IMR-90 (cell line): ENCODE measurements at regions not wholly inside any gene's neighbourhood (a gene's known extent, or its start where the extent isn't known, plus 50 kb on each side); places are given as distances from the start of the nearest gene placed in this dataset.

Experiments used
- ATAC-seq: fragments of 200-7000 bp; cut with Tn5 transposase; 2 replicates; pipeline ENCODE4 v1.9.1; 2020; ENCODE audit warnings: low read depth, mild to moderate bottlenecking, moderate library complexity
- BruUV-seq: library from RNA; stranded (reverse); fragments of 400-500 nt; replicated peaks from 2 replicates; lab custom pipeline; 2021; lab: Mats Ljungman, UMichigan
- CTCF ChIA-PET: fragments of 300-600 bp; formaldehyde crosslinking; extraction: SDS; loops from one replicate; lab custom pipeline; 2021; ENCODE audit warnings: antibody characterized with exemption; lab: Yijun Ruan, JAX
- POLR2A ChIA-PET: fragments of 300-600 bp; sonication (Branson Sonifier 250); formaldehyde crosslinking; loops from one replicate; lab custom pipeline; 2022; ENCODE audit warnings: antibody characterized with exemption; ENCODE audit not compliant: unreplicated experiment; lab: Charles Lee
- DNase-seq: peaks from one replicate; pipeline ENCODE4 v3.0.0; 2013
- H2AFZ ChIP-seq: replicated peaks from 2 replicates; pipeline ENCODE3; 2013; ENCODE audit warnings: low read length, mild to moderate bottlenecking; ENCODE audit not compliant: poor library complexity
- H2AK5ac ChIP-seq: 2 replicates; pipeline ENCODE4 v1.6.1; 2013; ENCODE audit warnings: low read depth, low read length, inconsistent platforms
- H2AK9ac ChIP-seq: replicated peaks from 2 replicates; pipeline ENCODE3; 2013; ENCODE audit warnings: mild to moderate bottlenecking, low read depth, low read length, moderate library complexity; ENCODE audit not compliant: poor library complexity
- H2BK120ac ChIP-seq: 2 replicates; pipeline ENCODE4 v1.6.1; 2013; ENCODE audit warnings: low read depth, low read length, inconsistent platforms
- H2BK15ac ChIP-seq: 3 replicates; pipeline ENCODE4 v1.6.1; 2013; ENCODE audit warnings: low read depth, low read length, inconsistent platforms
- H2BK20ac ChIP-seq: 2 replicates; pipeline ENCODE4 v1.6.1; 2013; ENCODE audit warnings: low read depth, mild to moderate bottlenecking, inconsistent platforms, low read length, moderate library complexity
- H2BK5ac ChIP-seq: 2 replicates; pipeline ENCODE4 v1.6.1; 2013; ENCODE audit warnings: mild to moderate bottlenecking, low read depth, low read length, inconsistent platforms; ENCODE audit not compliant: poor library complexity, severe bottlenecking
- H3K14ac ChIP-seq: replicated peaks from 2 replicates; pipeline ENCODE4 v1.6.1; 2013; ENCODE audit warnings: low read depth, low read length, inconsistent platforms
- H3K18ac ChIP-seq: 2 replicates; pipeline ENCODE4 v1.6.1; 2013; ENCODE audit warnings: low read depth, low read length, control low read depth
- H3K23ac ChIP-seq: 2 replicates; pipeline ENCODE4 v1.6.1; 2013; ENCODE audit warnings: low read depth, low read length, inconsistent platforms
- H3K27ac ChIP-seq: 2 replicates; pipeline ENCODE4 v1.5.1; 2013; ENCODE audit warnings: mild to moderate bottlenecking, control low read depth, low read length; ENCODE audit not compliant: insufficient read depth
- H3K27me3 ChIP-seq: 2 replicates; pipeline ENCODE4 v1.6.1; 2013; ENCODE audit warnings: low read length; ENCODE audit not compliant: control insufficient read depth, insufficient read depth
- H3K36me3 ChIP-seq: 2 replicates; pipeline ENCODE4 v1.6.1; 2013; ENCODE audit warnings: low read length, mixed read lengths; ENCODE audit not compliant: control insufficient read depth, insufficient read depth
- H3K4ac ChIP-seq: 2 replicates; pipeline ENCODE4 v1.6.1; 2013; ENCODE audit warnings: low read depth, low read length, inconsistent platforms
- H3K4me1 ChIP-seq: 2 replicates; pipeline ENCODE4 v1.6.1; 2013; ENCODE audit warnings: low read length, mixed read lengths; ENCODE audit not compliant: control insufficient read depth, insufficient read depth
- H3K4me2 ChIP-seq: 2 replicates; pipeline ENCODE4 v1.6.1; 2013; ENCODE audit warnings: low read depth, mild to moderate bottlenecking, control low read depth, low read length, moderate library complexity
- H3K4me3 ChIP-seq: 2 replicates; pipeline ENCODE4 v1.5.1; 2013; ENCODE audit warnings: low read depth, mild to moderate bottlenecking, control low read depth, low read length, moderate library complexity; ENCODE audit not compliant: insufficient read depth
- H3K56ac ChIP-seq: 2 replicates; pipeline ENCODE4 v1.6.1; 2013; ENCODE audit warnings: low read length, inconsistent platforms; ENCODE audit not compliant: insufficient read depth; ENCODE audit errors: extremely low read depth
- H3K79me1 ChIP-seq, 2 experiments: 2 replicates each; pipeline ENCODE4 v1.6.1; 2013; ENCODE audit warnings: low read length in 2 of 2, inconsistent platforms in 1 of 2, low read depth in 1 of 2
- H3K9ac ChIP-seq: 2 replicates; pipeline ENCODE4 v1.6.1; 2013; ENCODE audit warnings: low read depth, low read length, control low read depth
- H3K9me1 ChIP-seq: 2 replicates; pipeline ENCODE4 v1.6.1; 2013; ENCODE audit warnings: low read length, inconsistent platforms; ENCODE audit not compliant: insufficient read depth
- H3K9me3 ChIP-seq: 2 replicates; pipeline ENCODE4 v1.6.1; 2013; ENCODE audit warnings: low read length; ENCODE audit not compliant: control insufficient read depth, insufficient read depth
- H4K20me1 ChIP-seq: 2 replicates; pipeline ENCODE4 v1.6.1; 2013; ENCODE audit warnings: low read length, inconsistent platforms; ENCODE audit not compliant: insufficient read depth
- H4K5ac ChIP-seq: 2 replicates; pipeline ENCODE4 v1.6.1; 2013; ENCODE audit warnings: mild to moderate bottlenecking, low read depth, low read length, control low read depth
- H4K8ac ChIP-seq, 2 experiments: 2 replicates each; pipeline ENCODE4 v1.6.1; 2013; ENCODE audit warnings: low read depth in 2 of 2, low read length in 2 of 2, control low read depth in 1 of 2, inconsistent platforms in 1 of 2
- H4K91ac ChIP-seq: 2 replicates; pipeline ENCODE4 v1.6.1; 2013; ENCODE audit warnings: low read depth, low read length, inconsistent platforms; ENCODE audit not compliant: insufficient read depth
- BHLHE40 ChIP-seq: fragments of 150-350 bp; IDR thresholded peaks from 2 replicates; pipeline ENCODE4 v1.6.1; 2016; ENCODE audit warnings: mild to moderate bottlenecking, low read depth, low read length
- CEBPB ChIP-seq: IDR thresholded peaks from 2 replicates; pipeline ENCODE4 v1.6.1; 2012; ENCODE audit warnings: low read depth, low read length, improper control_type of control experiment
- CHD1 ChIP-seq: IDR thresholded peaks from 2 replicates; pipeline ENCODE4 v1.6.1; 2012; ENCODE audit warnings: low read depth, low read length, improper control_type of control experiment
- FOS ChIP-seq: fragments of 150-350 bp; IDR thresholded peaks from 2 replicates; pipeline ENCODE4 v1.6.1; 2016; ENCODE audit warnings: low read depth, low read length
- MAFK ChIP-seq: IDR thresholded peaks from 2 replicates; pipeline ENCODE4 v1.6.1; 2012; ENCODE audit warnings: low read depth, low read length, improper control_type of control experiment
- MAZ ChIP-seq: IDR thresholded peaks from 2 replicates; pipeline ENCODE4 v1.6.1; 2012; ENCODE audit warnings: low read depth, mild to moderate bottlenecking, low read length, improper control_type of control experiment, moderate library complexity, borderline replicate concordance
- MXI1 ChIP-seq: IDR thresholded peaks from 2 replicates; pipeline ENCODE4 v1.6.1; 2012; ENCODE audit warnings: low read depth, mild to moderate bottlenecking, low read length, moderate library complexity, borderline replicate concordance
- NFE2L2 ChIP-seq: fragments of 150-350 bp; IDR thresholded peaks from 2 replicates; pipeline ENCODE4 v1.6.1; 2016; ENCODE audit warnings: low read depth, mild to moderate bottlenecking, low read length
- POLR2A ChIP-seq: IDR thresholded peaks from 2 replicates; pipeline ENCODE4 v1.6.1; 2012; ENCODE audit warnings: mild to moderate bottlenecking, low read depth, low read length
- RAD21 ChIP-seq: IDR thresholded peaks from 2 replicates; pipeline ENCODE4 v1.6.1; 2012; ENCODE audit warnings: low read length, improper control_type of control experiment
- RCOR1 ChIP-seq: IDR thresholded peaks from 2 replicates; pipeline ENCODE4 v1.6.1; 2012; ENCODE audit warnings: mild to moderate bottlenecking, low read length, improper control_type of control experiment; ENCODE audit not compliant: insufficient replicate concordance
- RFX5 ChIP-seq: IDR thresholded peaks from 2 replicates; pipeline ENCODE4 v1.8.0; 2012; ENCODE audit warnings: low read depth, mild to moderate bottlenecking, low read length, moderate library complexity
- SMC3 ChIP-seq: fragments of 150-350 bp; IDR thresholded peaks from 2 replicates; pipeline ENCODE4 v1.6.1; 2016; ENCODE audit warnings: low read depth, mild to moderate bottlenecking, antibody characterized with exemption, low read length, moderate library complexity
- WGBS, 2 experiments: methylation state at CpG; one replicate each; pipeline versions ENCODE4 v1.1.5 to v1.1.7; 2013; ENCODE audit warnings: missing lambda C conversion rate in 2 of 2; ENCODE audit not compliant: insufficient read length in 1 of 2; ENCODE audit errors: extremely low coverage in 2 of 2; 5-methylcytosine and 5-hydroxymethylcytosine counted together
- dilution Hi-C: fragments of 300-500 bp; cut with HindIII; formaldehyde crosslinking; loops from one replicate; pipeline ENCODE4 v1.14.3; 2018; ENCODE audit warnings: low sequenced_read_pairs; ENCODE audit not compliant: unreplicated experiment
- in situ Hi-C: fragments of 300-500 bp; cut with MboI; formaldehyde crosslinking; loops from 3 replicates; pipeline ENCODE4 v1.14.3; 2019; ENCODE audit warnings: low sequenced_read_pairs, inconsistent platforms, mixed read lengths
- intact Hi-C: fragments of 100-400 bp; cut with micrococcal nuclease; formaldehyde crosslinking; loops from 2 replicates; pipeline ENCODE4 v1.10.0; 2022
- TF ChIP-seq, protein P1 (sequence below): conservative IDR thresholded peaks from 2 replicates; pipeline ENCODE4 v1.5.1; 2012; ENCODE audit warnings: mild to moderate bottlenecking, low read depth, low read length, improper control_type of control experiment
- TF ChIP-seq, protein P2 (sequence below): fragments of 150-350 bp; IDR thresholded peaks from 2 replicates; pipeline ENCODE4 v1.6.1; 2017; ENCODE audit warnings: mild to moderate bottlenecking, antibody characterized with exemption, low read length, low read depth
- TF ChIP-seq, protein P3 (sequence below): fragments of 150-350 bp; IDR thresholded peaks from 2 replicates; pipeline ENCODE4 v1.6.1; 2016; ENCODE audit warnings: low read depth, mild to moderate bottlenecking, low read length, moderate library complexity, borderline replicate concordance

DNA sequence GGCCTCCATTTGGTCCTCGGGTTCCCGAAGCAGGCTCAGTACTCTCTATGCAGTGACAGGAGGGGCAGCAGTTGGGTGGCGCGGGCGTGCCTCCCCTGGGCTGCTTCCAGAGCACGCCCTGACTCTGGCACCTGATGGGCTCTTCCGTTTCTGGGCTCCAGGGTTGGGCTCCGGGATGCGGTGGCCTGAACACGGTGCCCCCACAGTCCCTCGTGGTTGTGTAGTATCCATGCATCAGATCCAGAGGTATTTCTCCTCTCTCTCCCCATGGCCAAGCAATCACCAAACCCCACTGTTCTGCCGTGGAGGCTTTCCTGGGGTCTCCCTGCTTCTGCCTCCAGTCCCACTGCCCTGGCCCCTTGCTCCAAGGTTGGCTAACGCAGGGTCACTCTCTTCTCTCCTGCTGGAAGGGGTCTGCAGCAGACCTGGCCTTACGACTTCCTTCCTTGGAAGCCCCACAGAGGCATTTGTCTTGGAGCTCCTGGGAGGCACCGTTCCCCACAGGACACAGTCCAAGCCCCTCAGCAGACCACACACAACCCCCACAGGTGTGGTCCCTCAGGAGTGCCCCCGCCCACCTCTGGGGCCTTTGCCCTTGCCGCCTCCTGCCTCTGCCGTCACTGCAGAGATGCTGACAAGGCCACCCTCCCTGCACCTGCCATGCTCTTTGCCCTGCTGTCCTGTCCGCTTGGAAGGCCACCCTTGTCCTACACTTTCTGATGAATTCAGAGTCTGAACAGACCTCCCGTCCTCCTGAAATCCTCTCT, 136.6 kb upstream of the ASB18 start:
- H2AK9ac ChIP-seq, result no peak overlapping the region
- peaks cover 12% of the 10 kb centered on the region; the same call in 1 of the 2 replicates for H3K9me3 ChIP-seq
- H3K18ac ChIP-seq, result no peak overlapping the region
- H3K23ac ChIP-seq, result no peak overlapping the region
- H2AK5ac ChIP-seq, result no peak overlapping the region
- H3K4me2 ChIP-seq, result no peak overlapping the region
- H4K5ac ChIP-seq, result no peak overlapping the region
- H3K9ac ChIP-seq, result no peak overlapping the region
- no peak overlapping the region for H4K8ac ChIP-seq
- H4K91ac ChIP-seq, result no peak overlapping the region
- dilution Hi-C loops (no loop called here), intact Hi-C loops (no loop called here), in situ Hi-C loops (no loop called here)
- 69% methylated on average over 12 of the region's 20 CpGs; no CpG with 5 or more reads in 1 of the 2 experiments for WGBS, 2 experiments
- ChIA-PET CTCF (no interaction called here), POLR2A (no interaction called here)
- TF ChIP-seq POLR2A (no peak), RAD21 (no peak), RCOR1 (no peak), SMC3 (no peak), MAZ (no peak), MXI1 (no peak), NFE2L2 (no peak), CHD1 (no peak), RFX5 (no peak), FOS (no peak), BHLHE40 (no peak), MAFK (no peak), CEBPB (no peak)
- TF ChIP-seq, protein P1, sequence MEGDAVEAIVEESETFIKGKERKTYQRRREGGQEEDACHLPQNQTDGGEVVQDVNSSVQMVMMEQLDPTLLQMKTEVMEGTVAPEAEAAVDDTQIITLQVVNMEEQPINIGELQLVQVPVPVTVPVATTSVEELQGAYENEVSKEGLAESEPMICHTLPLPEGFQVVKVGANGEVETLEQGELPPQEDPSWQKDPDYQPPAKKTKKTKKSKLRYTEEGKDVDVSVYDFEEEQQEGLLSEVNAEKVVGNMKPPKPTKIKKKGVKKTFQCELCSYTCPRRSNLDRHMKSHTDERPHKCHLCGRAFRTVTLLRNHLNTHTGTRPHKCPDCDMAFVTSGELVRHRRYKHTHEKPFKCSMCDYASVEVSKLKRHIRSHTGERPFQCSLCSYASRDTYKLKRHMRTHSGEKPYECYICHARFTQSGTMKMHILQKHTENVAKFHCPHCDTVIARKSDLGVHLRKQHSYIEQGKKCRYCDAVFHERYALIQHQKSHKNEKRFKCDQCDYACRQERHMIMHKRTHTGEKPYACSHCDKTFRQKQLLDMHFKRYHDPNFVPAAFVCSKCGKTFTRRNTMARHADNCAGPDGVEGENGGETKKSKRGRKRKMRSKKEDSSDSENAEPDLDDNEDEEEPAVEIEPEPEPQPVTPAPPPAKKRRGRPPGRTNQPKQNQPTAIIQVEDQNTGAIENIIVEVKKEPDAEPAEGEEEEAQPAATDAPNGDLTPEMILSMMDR, result no peak
- TF ChIP-seq, protein P2, sequence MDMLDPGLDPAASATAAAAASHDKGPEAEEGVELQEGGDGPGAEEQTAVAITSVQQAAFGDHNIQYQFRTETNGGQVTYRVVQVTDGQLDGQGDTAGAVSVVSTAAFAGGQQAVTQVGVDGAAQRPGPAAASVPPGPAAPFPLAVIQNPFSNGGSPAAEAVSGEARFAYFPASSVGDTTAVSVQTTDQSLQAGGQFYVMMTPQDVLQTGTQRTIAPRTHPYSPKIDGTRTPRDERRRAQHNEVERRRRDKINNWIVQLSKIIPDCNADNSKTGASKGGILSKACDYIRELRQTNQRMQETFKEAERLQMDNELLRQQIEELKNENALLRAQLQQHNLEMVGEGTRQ, result no peak
- TF ChIP-seq, protein P3, sequence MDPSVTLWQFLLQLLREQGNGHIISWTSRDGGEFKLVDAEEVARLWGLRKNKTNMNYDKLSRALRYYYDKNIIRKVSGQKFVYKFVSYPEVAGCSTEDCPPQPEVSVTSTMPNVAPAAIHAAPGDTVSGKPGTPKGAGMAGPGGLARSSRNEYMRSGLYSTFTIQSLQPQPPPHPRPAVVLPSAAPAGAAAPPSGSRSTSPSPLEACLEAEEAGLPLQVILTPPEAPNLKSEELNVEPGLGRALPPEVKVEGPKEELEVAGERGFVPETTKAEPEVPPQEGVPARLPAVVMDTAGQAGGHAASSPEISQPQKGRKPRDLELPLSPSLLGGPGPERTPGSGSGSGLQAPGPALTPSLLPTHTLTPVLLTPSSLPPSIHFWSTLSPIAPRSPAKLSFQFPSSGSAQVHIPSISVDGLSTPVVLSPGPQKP, result no peak
- H3K9me1 ChIP-seq, result no peaks in the 10 kb centered on the region
- H2AFZ ChIP-seq, result no peak overlapping the region
- BruUV-seq, result no TSS peak
- H3K4ac ChIP-seq, result no peak overlapping the region
- no peaks in the 10 kb centered on the region for H3K4me1 ChIP-seq
- H2BK15ac ChIP-seq, result no peak overlapping the region
- no peak overlapping the region for H3K14ac ChIP-seq
- DNase-seq, result no peak
- no peak overlapping the region for H2BK20ac ChIP-seq
- ATAC-seq, result no peak
- H3K4me3 ChIP-seq, result no peak overlapping the region
- no peak overlapping the region for H3K56ac ChIP-seq
- H3K27ac ChIP-seq, result no peak overlapping the region
- no peaks in the 10 kb centered on the region for H3K79me1 ChIP-seq
- H4K20me1 ChIP-seq, result no peaks in the 10 kb centered on the region
- H3K36me3 ChIP-seq, result no peaks in the 10 kb centered on the region
- no peaks in the 10 kb centered on the region for H3K27me3 ChIP-seq
- H2BK120ac ChIP-seq, result no peak overlapping the region
- no peak overlapping the region for H2BK5ac ChIP-seq
